ENCODE measurements at regions not wholly inside any gene's neighbourhood (a gene's known extent, or its start where the extent isn't known, plus 50 kb on each side); places are given as distances from the start of the nearest gene placed in this dataset.

- TF ChIP-seq CTCF (IDR thresholded peaks at IDR 0.05; ENCODE audit: insufficient read depth, low read length, poor library complexity, severe bottlenecking) (no peak), EZH2phosphoT487 (conservative IDR thresholded peaks at IDR 0.05; ENCODE audit: low read length) (no peak)
Measured at GRCh38 chr20:39152126-39152525, 190.0 kb downstream of the DHX35 start.

Data from SU-DHL-6 (cell line).